Fibroblast of villous mesenchyme (primary cell): ENCODE measurements at regions not wholly inside any gene's neighbourhood (a gene's known extent, or its start where the extent isn't known, plus 50 kb on each side); places are given as distances from the start of the nearest gene placed in this dataset. TPM values are rescaled to one million over a fixed set of nuclear protein-coding genes. Genes with fewer than 3 reads are reported as not detected.

Experiments used
- DNase-seq: peaks from one replicate; pipeline ENCODE4 v3.0.0-alpha.2; 2010; ENCODE audit warnings: low read depth
- H3K4me3 ChIP-seq: 2 replicates; pipeline ENCODE4 v1.5.1; 2011; ENCODE audit warnings: low read depth, mild to moderate bottlenecking, low read length
- small RNA-seq: library from RNA; depleted of rRNA; stranded (forward); fragments of <200 nt; gene quantifications from one replicate; pipeline ENCODE3, GENCODE V24; 2012
- TF ChIP-seq, protein P1 (sequence below): IDR thresholded peaks from 2 replicates; pipeline ENCODE4 v1.5.1; 2012; ENCODE audit warnings: low read depth, mild to moderate bottlenecking, low read length; ENCODE audit not compliant: insufficient read depth

DNA sequence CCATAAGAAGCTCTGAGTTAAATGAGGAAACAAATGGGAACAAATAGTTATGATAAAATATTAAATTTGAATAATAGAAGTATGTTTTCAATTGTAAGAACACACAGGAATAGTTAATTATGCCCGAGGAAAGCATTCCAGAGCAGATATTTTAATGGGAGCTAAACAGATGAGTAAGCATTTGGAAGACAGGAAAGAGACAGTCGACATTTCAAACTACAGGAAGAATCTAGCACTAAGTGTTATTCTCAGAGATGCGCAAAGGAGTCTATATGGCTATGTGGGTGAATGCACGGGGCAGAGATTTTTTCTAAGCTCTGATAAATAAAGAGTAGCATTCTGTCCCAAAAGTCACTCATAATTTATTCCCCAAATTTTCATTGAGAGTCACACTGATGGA lies 64.5 kb upstream of the SSTR1 start:
- TF ChIP-seq, protein P1, sequence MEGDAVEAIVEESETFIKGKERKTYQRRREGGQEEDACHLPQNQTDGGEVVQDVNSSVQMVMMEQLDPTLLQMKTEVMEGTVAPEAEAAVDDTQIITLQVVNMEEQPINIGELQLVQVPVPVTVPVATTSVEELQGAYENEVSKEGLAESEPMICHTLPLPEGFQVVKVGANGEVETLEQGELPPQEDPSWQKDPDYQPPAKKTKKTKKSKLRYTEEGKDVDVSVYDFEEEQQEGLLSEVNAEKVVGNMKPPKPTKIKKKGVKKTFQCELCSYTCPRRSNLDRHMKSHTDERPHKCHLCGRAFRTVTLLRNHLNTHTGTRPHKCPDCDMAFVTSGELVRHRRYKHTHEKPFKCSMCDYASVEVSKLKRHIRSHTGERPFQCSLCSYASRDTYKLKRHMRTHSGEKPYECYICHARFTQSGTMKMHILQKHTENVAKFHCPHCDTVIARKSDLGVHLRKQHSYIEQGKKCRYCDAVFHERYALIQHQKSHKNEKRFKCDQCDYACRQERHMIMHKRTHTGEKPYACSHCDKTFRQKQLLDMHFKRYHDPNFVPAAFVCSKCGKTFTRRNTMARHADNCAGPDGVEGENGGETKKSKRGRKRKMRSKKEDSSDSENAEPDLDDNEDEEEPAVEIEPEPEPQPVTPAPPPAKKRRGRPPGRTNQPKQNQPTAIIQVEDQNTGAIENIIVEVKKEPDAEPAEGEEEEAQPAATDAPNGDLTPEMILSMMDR = no peak
- DNase-seq = peak; percentile 16
- no peak overlapping the region for H3K4me3 ChIP-seq

DNA sequence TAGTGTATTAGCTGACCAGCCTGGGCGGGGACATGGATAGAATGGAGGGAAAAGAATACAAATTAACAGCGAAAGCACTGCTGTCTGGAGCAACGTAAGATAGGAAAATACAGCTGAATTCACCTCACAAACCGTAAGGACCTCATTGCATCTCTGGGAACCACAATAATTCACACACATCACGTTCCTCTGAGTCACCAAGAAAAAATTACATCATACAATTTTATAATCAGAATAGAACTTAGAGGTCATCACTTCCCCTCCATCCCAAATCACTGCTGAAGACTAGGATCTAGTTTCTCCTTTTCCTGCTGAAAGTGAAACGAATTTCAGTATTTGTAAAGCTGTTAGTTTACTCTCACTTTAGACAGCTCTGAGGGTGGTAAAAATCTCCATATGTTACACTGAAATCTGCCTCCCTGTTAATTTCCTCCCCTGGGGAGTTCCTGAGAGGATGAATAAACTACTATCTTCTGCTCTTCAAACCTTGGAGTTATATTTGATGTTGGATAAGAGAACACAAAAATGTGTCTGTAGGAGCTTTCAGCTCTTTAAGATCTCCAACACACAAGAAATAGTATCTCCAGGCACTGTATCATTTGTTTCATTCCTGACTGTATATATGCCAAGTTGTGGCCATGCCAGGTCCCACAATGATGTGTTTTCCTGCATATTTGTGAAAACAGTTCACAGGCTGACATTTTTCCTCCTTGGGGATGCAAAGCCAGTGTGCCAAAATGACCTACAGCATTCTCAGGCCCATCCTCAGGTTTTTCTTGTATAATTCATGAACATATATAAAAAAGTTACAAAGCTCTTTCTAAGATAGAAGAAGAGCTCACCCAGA lies 63.8 kb upstream of the SSTR1 start:
- TF ChIP-seq, protein P1 = no peak
- DNase-seq = peak; percentile 76
- peak overlapping the region; percentile 7 for H3K4me3 ChIP-seq

DNA sequence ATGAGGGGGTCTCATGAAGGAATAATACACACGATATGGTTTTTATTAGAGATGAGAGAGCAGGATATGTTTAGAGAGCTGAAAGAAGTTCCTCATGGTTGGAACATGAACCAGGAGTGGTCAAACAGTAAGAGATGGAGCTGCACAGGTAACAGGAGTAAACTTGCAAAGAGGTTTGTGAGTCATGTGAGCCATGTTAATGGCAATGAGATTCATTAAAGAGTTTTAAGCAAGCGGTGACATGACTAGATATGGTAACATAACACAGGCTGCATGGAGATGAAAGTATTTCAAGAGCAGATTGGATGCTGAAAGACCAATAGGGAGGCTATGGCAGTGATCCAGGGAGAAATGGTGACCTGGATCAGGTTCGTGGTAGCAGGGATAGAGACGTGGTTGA lies 62.6 kb upstream of the SSTR1 start:
- DNase-seq = no peak
- no peak overlapping the region for H3K4me3 ChIP-seq
- TF ChIP-seq, protein P1 = no peak

DNA sequence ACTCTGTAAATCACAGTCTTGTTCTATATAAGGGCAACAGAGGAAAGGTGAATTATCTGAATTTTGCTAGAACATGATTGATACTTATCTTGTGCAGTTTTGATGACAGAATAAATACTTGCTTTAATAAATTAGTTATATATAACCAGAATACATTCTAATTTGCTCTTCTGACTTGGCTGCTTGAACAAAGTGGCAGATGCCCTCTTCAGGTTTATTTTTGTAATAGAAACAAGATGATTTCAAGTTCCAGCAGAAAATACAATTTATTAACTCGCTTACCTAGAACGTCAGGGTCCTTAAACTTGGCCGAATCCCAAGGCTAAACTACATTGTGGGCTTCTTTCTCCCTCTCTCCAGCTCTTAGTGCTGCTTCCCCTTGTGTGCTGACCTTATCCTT lies 57.6 kb upstream of the SSTR1 start:
- DNase-seq = no peak
- no peak overlapping the region for H3K4me3 ChIP-seq
- TF ChIP-seq, protein P1 = peak; percentile 12

Small RNA genes lying in the stretch of these regions (small RNA-seq; reads per million reads assigned to genes)
- 7.4 reads per million, percentile 87 among the genes with 10 or more reads in this experiment for gene RF00406
- gene RNU6-1277P = not detected
